GM12865 (cell line): ENCODE measurements at regions not wholly inside any gene's neighbourhood (a gene's known extent, or its start where the extent isn't known, plus 50 kb on each side); places are given as distances from the start of the nearest gene placed in this dataset.

Experiments used
- DNase-seq: peaks from one replicate; pipeline ENCODE4 v3.0.0; 2010; ENCODE audit warnings: low read depth
- H3K4me3 ChIP-seq: 2 replicates; pipeline ENCODE4 v1.5.1; 2011; ENCODE audit warnings: mild to moderate bottlenecking, low read depth, low read length, control low read depth
- CTCF ChIP-seq: IDR thresholded peaks from 2 replicates; pipeline ENCODE4 v1.5.1; 2011; ENCODE audit warnings: low read length, control low read depth, low read depth, inconsistent platforms; ENCODE audit not compliant: insufficient read depth; ENCODE audit errors: missing control alignments

GRCh38 chr1:25063591-25064416 is 133.7 kb upstream of the RUNX3 start:
- no peak for DNase-seq
- no peak for TF ChIP-seq CTCF

GRCh38 chr1:25062621-25063255 is 132.7 kb upstream of the RUNX3 start:
- TF ChIP-seq CTCF, result no peak
- DNase-seq, result no peak
- no peak overlapping the region for H3K4me3 ChIP-seq

More at GRCh38 chr1:25063591-25064416, 133.7 kb upstream of the RUNX3 start:
- H3K4me3 ChIP-seq, result no peak overlapping the region

- no peak for TF ChIP-seq CTCF
- H3K4me3 ChIP-seq, result no peak overlapping the region
- DNase-seq, result no peak
These were observed 131.4 kb upstream of the RUNX3 start for GRCh38 chr1:25061261-25061995.

DNA sequence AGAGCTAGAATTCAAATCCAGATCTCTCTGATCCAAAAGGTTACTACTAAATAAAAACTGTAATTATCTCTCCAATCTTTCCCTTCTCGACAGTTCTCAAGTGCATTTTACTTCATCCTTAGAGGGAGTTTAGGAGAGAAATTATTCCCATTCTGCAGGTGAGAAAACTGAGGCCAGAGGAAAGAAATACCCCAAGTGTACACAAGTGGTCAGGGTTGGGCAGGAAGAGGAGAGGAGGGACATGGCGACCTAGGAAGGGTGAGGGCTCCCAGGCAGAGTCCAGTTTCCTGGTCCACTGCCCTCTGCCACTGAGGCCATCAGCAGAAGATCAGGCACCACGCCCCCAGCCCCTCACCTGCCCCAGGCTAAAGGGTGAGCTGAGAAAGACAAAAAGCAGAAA is 127.1 kb upstream of the RUNX3 start:
- TF ChIP-seq CTCF, result no peak
- no peak for DNase-seq
- H3K4me3 ChIP-seq, result no peak overlapping the region

DNA sequence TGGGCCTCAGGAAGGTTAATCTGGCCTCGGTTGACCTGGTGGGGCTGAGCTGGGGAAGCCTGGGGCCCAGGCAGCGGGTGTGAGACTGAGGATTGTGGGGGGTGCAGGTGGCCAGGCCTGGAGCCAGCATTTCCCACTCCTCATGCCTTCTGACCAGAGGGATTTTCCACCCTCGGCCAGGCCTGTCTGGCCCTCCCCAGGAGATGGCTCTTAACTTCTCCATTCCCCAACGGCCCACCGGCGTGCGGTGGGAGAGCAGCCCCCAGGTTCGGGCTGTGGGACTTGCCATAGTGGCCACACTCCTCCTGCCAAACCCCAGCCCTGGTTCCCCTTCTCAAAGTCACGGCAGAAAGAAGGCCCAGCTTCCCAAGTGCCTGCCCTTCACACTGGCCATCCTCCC is 126.5 kb upstream of the RUNX3 start:
- DNase-seq, result no peak
- TF ChIP-seq CTCF, result no peak

GRCh38 chr1:25055961-25056360 is 125.9 kb upstream of the RUNX3 start:
- TF ChIP-seq CTCF, result no peak
- no peak overlapping the region for H3K4me3 ChIP-seq
- no peak for DNase-seq

More for the DNA sequence above, 126.5 kb upstream of the RUNX3 start:
- H3K4me3 ChIP-seq, result no peak overlapping the region
